ENCODE measurements at regions not wholly inside any gene's neighbourhood (a gene's known extent, or its start where the extent isn't known, plus 50 kb on each side); places are given as distances from the start of the nearest gene placed in this dataset.

GRCh38 chr2:173584676-173585458 is 230.2 kb downstream of the CDCA7 start:
- no peak for DNase-seq (ENCODE audit: low read depth in 1 of 2, low spot score in 1 of 2)
- TF ChIP-seq GABPA (IDR thresholded peaks at IDR 0.05; ENCODE audit: low read depth): no peak
- TF ChIP-seq CTCF (IDR thresholded peaks at IDR 0.05; ENCODE audit: insufficient read depth, low read length): no peak
- no peak for TF ChIP-seq REST (IDR thresholded peaks at IDR 0.05; ENCODE audit: insufficient replicate concordance, low read depth)
- no peak for TF ChIP-seq POLR2AphosphoS5 (IDR thresholded peaks at IDR 0.05; ENCODE audit: low read depth)
- TF ChIP-seq SPI1 (IDR thresholded peaks at IDR 0.05; ENCODE audit: borderline replicate concordance, low read depth): no peak
- Histone ChIP-seq H3K4me3 (replicated peaks; ENCODE audit: insufficient read depth, low read length) (no peak overlapping the region), H3K27me3 (ENCODE audit: insufficient read depth, poor library complexity, severe bottlenecking) (peaks cover 4% of the 10 kb centered on the region), H3K27ac (replicated peaks) (no peak overlapping the region)

DNA sequence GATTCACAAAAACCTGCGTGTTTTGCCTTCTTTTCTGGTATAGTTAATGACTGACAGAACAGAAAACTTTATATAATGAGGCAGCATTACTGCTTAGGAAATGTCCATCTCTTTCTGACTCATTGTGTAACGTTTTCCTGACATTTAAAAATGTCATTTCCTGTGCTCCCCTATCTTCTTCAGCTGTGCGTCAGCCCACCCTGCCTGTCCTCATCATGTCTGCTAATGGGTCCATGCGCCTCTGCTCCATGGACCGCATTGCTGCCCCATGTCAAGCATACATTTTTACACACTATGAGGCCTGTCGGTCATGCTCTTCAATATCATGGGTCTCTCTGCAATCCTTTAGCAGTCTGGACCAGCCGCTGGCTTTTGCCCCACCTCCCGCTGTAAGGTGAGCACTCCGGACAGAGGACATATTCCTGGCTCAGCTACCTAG is 234.3 kb downstream of the CDCA7 start:
- no peak overlapping the region for H3K27ac ChIP-seq (replicated peaks)
- TF ChIP-seq GABPA (IDR thresholded peaks at IDR 0.05; ENCODE audit: low read depth) (no peak), REST (IDR thresholded peaks at IDR 0.05; ENCODE audit: insufficient replicate concordance, low read depth) (no peak), SPI1 (IDR thresholded peaks at IDR 0.05; ENCODE audit: borderline replicate concordance, low read depth) (no peak), POLR2AphosphoS5 (IDR thresholded peaks at IDR 0.05; ENCODE audit: low read depth) (no peak), CTCF (IDR thresholded peaks at IDR 0.05; ENCODE audit: insufficient read depth, low read length) (no peak)
- peaks cover 4% of the 10 kb centered on the region for H3K27me3 ChIP-seq (ENCODE audit: insufficient read depth, poor library complexity, severe bottlenecking)
- no peak for DNase-seq (ENCODE audit: low read depth in 1 of 2, low spot score in 1 of 2)
- H3K4me3 ChIP-seq (replicated peaks; ENCODE audit: insufficient read depth, low read length): no peak overlapping the region

GRCh38 chr2:173589604-173590275 is 235.1 kb downstream of the CDCA7 start:
- Histone ChIP-seq H3K27me3 (ENCODE audit: insufficient read depth, poor library complexity, severe bottlenecking) (peaks cover 4% of the 10 kb centered on the region), H3K27ac (replicated peaks) (no peak overlapping the region), H3K4me3 (replicated peaks; ENCODE audit: insufficient read depth, low read length) (no peak overlapping the region)
- no peak for TF ChIP-seq SPI1 (IDR thresholded peaks at IDR 0.05; ENCODE audit: borderline replicate concordance, low read depth)
- no peak for DNase-seq (ENCODE audit: low read depth in 1 of 2, low spot score in 1 of 2)

DNA sequence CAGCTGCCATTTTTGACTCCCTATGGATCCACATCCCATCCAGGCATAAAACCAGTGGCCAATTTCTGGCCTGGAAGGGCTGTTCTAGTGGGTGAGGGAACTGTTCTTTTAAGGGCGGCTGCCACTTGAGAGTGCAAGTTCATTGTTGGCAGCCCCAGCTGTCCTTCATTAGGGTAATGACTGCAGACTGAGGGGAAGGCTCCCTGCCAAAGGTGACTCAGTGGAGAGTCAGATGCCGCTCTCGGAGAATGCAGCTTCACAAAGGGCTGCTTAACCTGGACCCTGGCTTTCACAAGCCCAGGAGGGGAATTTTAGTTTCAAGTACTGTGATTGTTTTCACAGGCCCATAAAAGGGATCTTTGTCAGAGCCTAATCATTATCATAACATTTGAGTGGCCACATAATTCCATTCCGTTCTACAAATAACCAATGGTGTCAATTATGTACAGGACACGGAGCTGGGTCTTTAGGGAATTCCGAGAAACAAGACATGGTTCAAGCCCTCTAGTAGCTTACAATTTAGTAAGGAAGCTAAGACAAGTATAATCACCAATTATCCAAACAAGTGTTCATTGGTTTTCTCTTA is 235.7 kb downstream of the CDCA7 start:
- H3K4me3 ChIP-seq (replicated peaks; ENCODE audit: insufficient read depth, low read length): no peak overlapping the region
- no peak overlapping the region for H3K27ac ChIP-seq (replicated peaks)
- TF ChIP-seq REST (IDR thresholded peaks at IDR 0.05; ENCODE audit: insufficient replicate concordance, low read depth): no peak
- TF ChIP-seq SPI1 (IDR thresholded peaks at IDR 0.05; ENCODE audit: borderline replicate concordance, low read depth): no peak
- TF ChIP-seq CTCF (IDR thresholded peaks at IDR 0.05; ENCODE audit: insufficient read depth, low read length): no peak
- no peak for TF ChIP-seq POLR2AphosphoS5 (IDR thresholded peaks at IDR 0.05; ENCODE audit: low read depth)
- TF ChIP-seq GABPA (IDR thresholded peaks at IDR 0.05; ENCODE audit: low read depth): no peak
- peaks cover 4% of the 10 kb centered on the region for H3K27me3 ChIP-seq (ENCODE audit: insufficient read depth, poor library complexity, severe bottlenecking)
- no peak for DNase-seq (ENCODE audit: low read depth in 1 of 2, low spot score in 1 of 2)
